Frontal cortex (tissue), 3 donors: ENCODE measurements at regions not wholly inside any gene's neighbourhood (a gene's known extent, or its start where the extent isn't known, plus 50 kb on each side); places are given as distances from the start of the nearest gene placed in this dataset.
"Not testable (repeated sequence)": the region's sequence is repeated elsewhere in the genome, so short reads cannot be mapped to it uniquely, and the experiment has no call there.

Experiments used
- DNase-seq, 2 donors: peaks; one replicate each; pipeline ENCODE4 v3.0.0; 2012; ENCODE audit warnings: low spot score in 2 of 2
- FAIRE-seq: peaks from 2 replicates; lab custom pipeline; 2012; peaks lifted over from hg19 to GRCh38; lab: Jason Lieb, UNC
- donor health status: control.
- donor health status: control.
- donor health status: control.

DNA sequence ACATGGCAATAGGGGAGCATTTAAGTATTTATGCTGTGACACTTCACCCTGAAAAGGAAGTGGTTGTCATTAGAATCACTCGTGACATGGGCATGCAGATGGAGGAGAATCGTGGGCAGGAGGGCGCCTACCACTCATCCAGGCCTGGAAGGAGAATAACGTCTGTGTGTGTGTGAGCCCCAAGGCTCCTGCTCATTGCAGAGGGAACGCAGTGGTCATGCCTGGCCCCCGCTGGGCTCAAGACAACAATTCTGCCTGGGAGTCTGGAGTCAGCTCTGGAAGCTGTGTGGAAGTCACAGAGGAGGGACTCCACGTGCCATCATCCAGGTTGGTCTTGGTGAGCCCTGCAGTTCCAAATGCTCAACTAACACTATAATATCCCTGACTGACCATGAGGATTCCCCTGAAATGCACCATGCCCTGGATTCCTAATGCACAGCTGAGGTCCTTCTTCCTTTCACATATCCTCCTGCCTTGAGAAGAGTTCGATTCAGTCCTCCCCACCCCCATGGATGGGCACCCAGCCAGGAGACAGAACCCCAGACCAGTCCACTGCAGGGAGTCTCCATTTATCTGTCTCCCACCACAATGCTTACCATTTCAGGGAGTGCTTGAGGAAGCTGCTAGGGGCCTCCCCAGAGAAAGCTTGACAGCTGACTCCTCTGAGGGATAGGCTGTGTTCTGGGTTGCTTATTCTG lies 446.9 kb upstream of the B3GAT1 start:
- DNase-seq (no peak), FAIRE-seq (no peak)

DNA sequence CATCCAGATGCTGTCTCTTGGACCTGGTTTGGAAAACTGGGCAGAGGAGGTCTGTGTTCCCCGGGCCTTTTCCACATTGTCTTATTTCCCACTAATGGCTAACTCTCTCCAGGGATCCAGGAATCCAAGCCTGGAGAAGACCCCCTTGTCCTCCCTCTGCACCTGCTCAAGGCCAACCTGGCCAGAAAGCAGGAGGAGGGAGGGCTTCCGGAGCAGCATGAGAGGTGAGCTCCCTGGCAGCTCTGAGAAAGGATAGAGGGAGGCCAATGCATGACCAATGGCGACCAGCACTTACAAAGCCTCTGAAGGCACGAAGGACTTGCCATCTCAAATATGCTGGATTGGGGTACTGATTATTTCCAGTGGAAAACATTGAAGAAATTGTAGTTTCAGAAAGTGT lies 445.0 kb upstream of the B3GAT1 start:
- DNase-seq (no peak), FAIRE-seq (no peak)

- DNase-seq: no peak
Observed at GRCh38 chr11:134856056-134856971, 444.3 kb upstream of the B3GAT1 start.

DNA sequence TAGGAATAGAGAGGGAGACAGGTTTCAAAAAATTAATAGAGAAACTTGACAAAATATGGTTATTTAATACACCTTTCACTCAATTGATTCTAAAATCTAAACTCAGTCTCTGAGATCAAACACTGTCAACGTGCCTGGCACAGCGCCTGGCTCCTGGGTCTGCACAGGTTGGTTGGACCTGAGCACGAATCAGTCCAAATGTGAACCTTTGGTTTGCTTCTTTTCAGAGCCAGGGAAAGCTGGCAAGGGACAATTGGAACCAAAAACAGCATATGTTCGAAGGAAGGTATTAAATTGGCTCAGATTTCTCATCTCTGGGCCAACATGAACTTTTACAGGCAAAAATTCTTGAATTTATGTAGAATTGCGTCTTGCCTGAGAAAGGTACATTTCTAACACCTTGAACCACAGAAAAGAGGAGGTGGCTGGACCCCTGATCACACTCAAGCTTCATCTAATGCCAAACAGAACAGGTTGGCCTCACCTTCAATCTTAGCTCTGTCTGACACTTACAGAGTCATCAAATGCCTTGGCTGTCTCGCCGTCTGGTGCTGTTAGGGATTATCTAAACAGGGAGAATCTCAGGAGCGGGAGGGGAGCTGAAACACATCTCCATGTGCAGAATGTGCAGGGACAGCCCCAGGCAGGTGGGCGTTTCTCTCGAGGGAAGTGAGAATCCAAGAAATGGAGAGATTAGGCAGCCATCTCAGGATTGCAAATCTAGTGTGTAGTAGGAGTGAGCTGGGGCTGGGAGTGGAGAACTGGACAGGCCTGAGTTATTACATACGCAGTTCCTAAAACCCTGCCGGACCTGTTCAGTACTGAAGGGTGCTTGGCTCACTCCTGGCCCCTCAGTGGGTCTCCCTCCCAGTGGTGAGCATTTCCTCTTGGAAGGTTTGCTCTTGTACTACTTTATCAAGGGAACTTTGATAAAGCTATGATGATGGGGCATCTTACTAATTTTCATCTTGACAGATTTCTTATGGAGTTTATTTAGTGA lies 442.2 kb upstream of the B3GAT1 start:
- FAIRE-seq: no peak
- DNase-seq: no peak

More at GRCh38 chr11:134856056-134856971, 444.3 kb upstream of the B3GAT1 start:
- FAIRE-seq: no peak

DNA sequence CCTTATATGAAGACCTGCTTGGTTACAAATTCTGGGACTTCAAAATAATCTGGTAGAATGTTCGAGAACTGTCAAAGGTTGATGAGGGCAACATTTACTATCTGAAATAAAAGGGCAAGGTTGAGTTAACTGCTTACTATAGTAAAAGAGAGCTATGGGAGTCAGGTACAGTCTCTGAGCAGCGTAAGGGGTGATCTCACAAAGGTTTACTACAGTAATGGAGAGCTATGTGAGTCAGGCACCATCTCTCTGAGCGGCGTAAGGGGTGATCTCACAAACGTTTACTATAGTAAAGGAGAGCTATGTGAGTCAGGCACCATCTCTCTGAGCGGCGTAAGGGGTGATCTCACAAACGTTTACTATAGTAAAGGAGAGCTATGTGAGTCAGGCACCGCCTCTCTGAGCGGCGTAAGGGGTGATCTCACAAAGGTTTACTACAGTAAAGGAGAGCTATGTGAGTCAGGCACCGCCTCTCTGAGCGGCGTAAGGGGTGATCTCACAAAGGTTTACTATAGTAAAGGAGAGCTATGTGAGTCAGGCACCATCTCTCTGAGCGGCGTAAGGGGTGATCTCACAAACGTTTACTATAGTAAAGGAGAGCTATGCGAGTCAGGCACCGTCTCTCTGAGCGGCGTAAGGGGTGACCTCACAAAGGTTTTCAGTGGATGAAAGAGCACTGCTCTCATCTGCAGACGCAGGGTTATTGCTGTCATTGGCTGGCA lies 439.6 kb upstream of the B3GAT1 start:
- DNase-seq, FAIRE-seq: not testable (repeated sequence)

- FAIRE-seq (no peak), DNase-seq (no peak)
Observed at GRCh38 chr11:134850566-134850965, 438.5 kb upstream of the B3GAT1 start.

- no peak for DNase-seq
- FAIRE-seq: no peak
Observed at GRCh38 chr11:134849833-134850232, 437.8 kb upstream of the B3GAT1 start.

DNA sequence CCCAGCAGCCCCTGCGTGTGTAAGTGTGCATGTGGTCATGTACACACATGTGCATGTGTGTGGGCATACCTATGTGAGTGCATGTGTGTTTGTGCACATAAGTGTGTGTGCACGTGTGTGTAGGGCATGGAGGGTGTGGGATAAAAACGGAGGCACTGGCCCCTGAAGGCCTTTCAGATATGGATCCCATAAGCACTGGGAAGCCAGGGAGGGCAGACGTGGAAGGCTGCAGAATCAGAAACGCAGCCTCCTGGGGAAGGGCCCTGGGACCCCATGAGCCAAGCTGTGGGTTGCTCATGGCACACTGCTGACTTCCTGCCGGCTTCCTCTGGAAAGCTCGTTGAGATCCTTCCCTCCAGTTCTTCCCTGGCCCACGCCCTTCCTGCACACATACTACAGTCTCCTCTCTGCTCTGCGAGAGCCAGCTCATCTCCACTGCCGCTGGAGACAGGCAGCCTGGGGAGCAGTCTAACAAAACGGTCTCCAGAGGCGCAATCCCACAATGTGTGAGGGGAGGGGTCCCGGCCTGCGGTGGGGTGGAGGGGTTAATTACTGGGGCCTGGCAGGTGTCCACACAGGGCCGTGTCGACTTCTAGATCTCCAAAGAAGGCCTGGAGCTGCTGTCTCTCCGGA lies 435.2 kb upstream of the B3GAT1 start:
- DNase-seq (no peak), FAIRE-seq (no peak)

DNA sequence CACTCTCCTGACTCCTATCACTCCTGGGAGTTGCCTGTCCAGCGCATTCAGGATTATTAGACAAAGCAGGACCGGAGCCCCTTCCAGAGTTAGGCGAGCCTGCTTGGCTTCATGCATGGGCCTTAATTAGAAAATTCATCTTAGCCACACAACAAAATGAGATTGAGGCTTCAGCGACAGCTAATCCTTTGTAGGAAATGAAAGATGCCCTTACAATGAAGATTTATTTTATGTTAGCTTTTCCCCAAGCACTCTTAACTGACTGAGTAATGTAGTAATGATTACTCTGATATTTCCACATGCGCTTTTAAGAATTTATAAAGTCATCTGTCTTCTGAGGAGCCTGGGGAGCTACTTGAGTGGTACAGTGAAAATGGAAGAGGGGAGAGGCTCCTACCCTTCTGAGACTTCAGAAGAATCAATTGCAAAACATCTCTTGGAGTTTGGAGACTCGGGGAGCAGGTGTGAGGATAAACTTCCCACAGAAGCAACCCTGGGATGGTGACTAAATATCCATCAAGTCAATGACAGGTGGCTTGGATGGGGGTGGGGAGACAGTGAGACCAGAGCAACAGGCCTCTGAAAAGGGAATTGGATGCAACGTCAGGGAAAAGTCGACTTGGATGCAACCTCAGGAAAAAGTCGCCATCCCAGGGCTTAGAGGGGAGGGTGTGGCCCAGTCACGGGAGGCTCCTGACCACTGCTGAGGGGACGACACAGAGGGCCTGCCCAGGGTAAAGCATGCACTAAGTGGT lies 434.5 kb upstream of the B3GAT1 start:
- no peak for FAIRE-seq

GRCh38 chr11:134845474-134846327 lies 433.7 kb upstream of the B3GAT1 start:
- FAIRE-seq (no peak), DNase-seq (no peak)

More for the DNA sequence above, 434.5 kb upstream of the B3GAT1 start:
- no peak for DNase-seq

GRCh38 chr11:134844838-134845237 lies 432.8 kb upstream of the B3GAT1 start:
- FAIRE-seq: no peak
- DNase-seq: no peak

GRCh38 chr11:134843735-134844134 lies 431.7 kb upstream of the B3GAT1 start:
- FAIRE-seq (no peak), DNase-seq (no peak)

GRCh38 chr11:134843020-134843419 lies 431.0 kb upstream of the B3GAT1 start:
- DNase-seq: no peak
- FAIRE-seq: no peak

GRCh38 chr11:134841972-134842371 lies 429.9 kb upstream of the B3GAT1 start:
- no peak for FAIRE-seq
- DNase-seq: no peak

DNA sequence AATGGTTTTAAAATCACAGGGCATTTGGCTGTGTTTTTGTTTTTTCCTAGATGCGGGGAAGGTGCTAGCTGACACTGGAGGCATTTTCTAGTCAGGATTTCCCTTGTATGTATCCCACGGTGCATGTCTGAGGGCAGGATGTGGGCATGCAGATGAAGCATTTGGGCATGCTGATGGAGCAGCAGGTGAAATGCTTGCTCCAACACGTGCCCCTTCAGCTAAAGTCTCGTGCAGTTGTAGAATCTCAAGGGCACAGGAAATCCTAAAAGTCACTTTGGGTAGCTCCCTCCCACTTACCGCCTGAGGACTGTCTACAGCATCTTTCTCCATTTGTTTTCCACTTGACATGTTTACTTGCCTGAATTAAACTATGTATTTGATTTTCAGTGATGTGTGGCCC lies 429.4 kb upstream of the B3GAT1 start:
- DNase-seq: no peak
- FAIRE-seq: no peak

DNA sequence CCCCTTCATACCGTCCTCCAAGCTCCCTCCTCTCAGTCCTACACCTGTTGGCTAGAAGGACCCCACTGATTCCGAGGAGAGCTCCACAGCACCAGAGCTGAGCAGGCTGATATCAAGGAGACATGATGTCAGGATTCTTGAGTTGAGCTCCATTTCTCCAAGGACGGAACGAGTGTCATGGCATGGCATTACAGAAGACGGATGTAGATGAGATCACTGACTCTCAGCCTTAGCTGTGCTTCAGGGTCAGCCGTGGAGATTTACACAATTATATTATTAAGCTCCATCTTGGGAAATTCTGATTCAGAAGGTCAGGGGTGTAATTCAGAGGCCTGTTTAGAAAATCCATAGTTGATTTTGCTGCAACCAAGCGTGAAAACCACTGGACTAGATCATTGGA lies 428.9 kb upstream of the B3GAT1 start:
- FAIRE-seq (no peak), DNase-seq (no peak)

DNA sequence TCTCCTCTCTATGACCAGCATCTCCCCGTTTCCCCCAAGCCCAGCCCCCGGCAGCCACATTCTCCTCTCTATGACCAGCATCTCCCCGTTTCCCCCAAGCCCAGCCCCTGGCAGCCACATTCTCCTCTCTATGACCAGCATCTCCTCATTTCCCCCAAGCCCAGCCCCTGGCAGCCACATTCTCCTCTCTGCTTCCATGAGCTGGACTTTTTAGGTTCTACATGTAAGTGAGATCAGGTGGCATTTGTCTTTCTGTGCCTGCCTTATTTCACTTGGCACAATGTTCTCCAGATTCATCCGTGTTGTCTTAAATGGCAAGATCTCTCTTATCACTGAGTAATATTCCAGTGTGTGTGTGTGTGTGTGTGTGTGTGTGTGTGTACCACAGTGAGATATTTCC lies 428.1 kb upstream of the B3GAT1 start:
- not testable (repeated sequence) for FAIRE-seq

More for the DNA sequence above, 428.1 kb upstream of the B3GAT1 start:
- DNase-seq: not testable (repeated sequence)
